HepG2 (cell line): ENCODE measurements at regions not wholly inside any gene's neighbourhood (a gene's known extent, or its start where the extent isn't known, plus 50 kb on each side); places are given as distances from the start of the nearest gene placed in this dataset.

Experiments
- BRCA1 ChIP-seq: sonication (generic); formaldehyde crosslinking; IDR thresholded peaks from 2 replicates; pipeline ENCODE4 v1.4.0; 2020; ENCODE audit warnings: missing genetic modification reagents
- CENPT ChIP-seq: sonication (generic); formaldehyde crosslinking; IDR thresholded peaks from 2 replicates; pipeline ENCODE4 v1.8.0; 2022; ENCODE audit warnings: low read depth, mild to moderate bottlenecking, moderate library complexity, missing genetic modification reagents
- ETV5 ChIP-seq: IDR thresholded peaks from 2 replicates; pipeline ENCODE4 v1.6.1; 2018; ENCODE audit warnings: missing biosample characterization, missing genetic modification reagents, inconsistent platforms, borderline replicate concordance
- GLI4 ChIP-seq: sonication (generic); formaldehyde crosslinking; IDR thresholded peaks from 2 replicates; pipeline ENCODE4 v1.5.1; 2020; ENCODE audit warnings: missing genetic modification reagents, mild to moderate bottlenecking, moderate library complexity, borderline replicate concordance
- RFX5 ChIP-seq: IDR thresholded peaks from 2 replicates; pipeline ENCODE4 v1.6.1; 2011; ENCODE audit warnings: low read depth, low read length, improper control_type of control experiment
- STAG1 ChIP-seq: sonication (generic); formaldehyde crosslinking; IDR thresholded peaks from 2 replicates; pipeline ENCODE4 v1.4.0; 2020; ENCODE audit warnings: missing genetic modification reagents
- SUZ12 ChIP-seq: fragments of 150-350 bp; IDR thresholded peaks from 2 replicates; pipeline ENCODE4 v1.6.1; 2014; ENCODE audit warnings: low read depth, low read length
- ZBTB8A ChIP-seq: sonication (generic); formaldehyde crosslinking; IDR thresholded peaks from 2 replicates; pipeline ENCODE4 v1.4.0; 2020; ENCODE audit warnings: mild to moderate bottlenecking, low read depth, missing genetic modification reagents, borderline replicate concordance
- ZFAT ChIP-seq: sonication (generic); formaldehyde crosslinking; conservative IDR thresholded peaks from 2 replicates; pipeline ENCODE4 v1.8.1; 2023; ENCODE audit warnings: missing genetic modification reagents, inconsistent platforms
- ZKSCAN8 ChIP-seq: IDR thresholded peaks from 2 replicates; pipeline ENCODE4 v1.6.1; 2016; ENCODE audit warnings: borderline replicate concordance, missing genetic modification reagents, missing compliant biosample characterization
- ZNF253 ChIP-seq: sonication (generic); formaldehyde crosslinking; IDR thresholded peaks from 2 replicates; pipeline ENCODE4 v1.8.0; 2022; ENCODE audit warnings: mild to moderate bottlenecking, missing genetic modification reagents, borderline replicate concordance
- ZNF547 ChIP-seq: sonication (generic); formaldehyde crosslinking; IDR thresholded peaks from 2 replicates; pipeline ENCODE4 v1.5.1; 2020; ENCODE audit warnings: mild to moderate bottlenecking, missing genetic modification reagents
- ZNF570 ChIP-seq: sonication (generic); formaldehyde crosslinking; IDR thresholded peaks from 2 replicates; pipeline ENCODE4 v1.4.0; 2020; ENCODE audit warnings: mild to moderate bottlenecking, missing genetic modification reagents, borderline replicate concordance
- ZNF607 ChIP-seq: sonication (generic); formaldehyde crosslinking; IDR thresholded peaks from 2 replicates; pipeline ENCODE4 v1.5.1; 2020; ENCODE audit warnings: missing genetic modification reagents, mild to moderate bottlenecking, borderline replicate concordance
- TF ChIP-seq, protein P1 (sequence below): sonication (generic); formaldehyde crosslinking; IDR thresholded peaks from 2 replicates; pipeline ENCODE4 v1.4.0; 2020; ENCODE audit warnings: mild to moderate bottlenecking, missing genetic modification reagents
- TF ChIP-seq, protein P2 (sequence below): sonication (generic); formaldehyde crosslinking; IDR thresholded peaks from 2 replicates; pipeline ENCODE4 v1.8.1; 2023; ENCODE audit warnings: mild to moderate bottlenecking, missing genetic modification reagents
- TF ChIP-seq, protein P3 (sequence below): IDR thresholded peaks from 2 replicates; pipeline ENCODE4 v1.6.1; 2016; ENCODE audit warnings: missing compliant biosample characterization, missing genetic modification reagents, borderline replicate concordance
- TF ChIP-seq, protein P4 (sequence below): sonication (generic); formaldehyde crosslinking; conservative IDR thresholded peaks from 2 replicates; pipeline ENCODE4 v1.4.0; 2020; ENCODE audit warnings: mild to moderate bottlenecking, missing genetic modification reagents, moderate library complexity
- TF ChIP-seq, protein P5 (sequence below): IDR thresholded peaks from 2 replicates; pipeline ENCODE4 v1.6.1; 2012; ENCODE audit warnings: inconsistent platforms
- TF ChIP-seq, protein P6 (sequence below): sonication (generic); formaldehyde crosslinking; IDR thresholded peaks from 2 replicates; pipeline ENCODE4 v1.8.0; 2022; ENCODE audit warnings: missing genetic modification reagents, mild to moderate bottlenecking, inconsistent platforms, borderline replicate concordance

DNA sequence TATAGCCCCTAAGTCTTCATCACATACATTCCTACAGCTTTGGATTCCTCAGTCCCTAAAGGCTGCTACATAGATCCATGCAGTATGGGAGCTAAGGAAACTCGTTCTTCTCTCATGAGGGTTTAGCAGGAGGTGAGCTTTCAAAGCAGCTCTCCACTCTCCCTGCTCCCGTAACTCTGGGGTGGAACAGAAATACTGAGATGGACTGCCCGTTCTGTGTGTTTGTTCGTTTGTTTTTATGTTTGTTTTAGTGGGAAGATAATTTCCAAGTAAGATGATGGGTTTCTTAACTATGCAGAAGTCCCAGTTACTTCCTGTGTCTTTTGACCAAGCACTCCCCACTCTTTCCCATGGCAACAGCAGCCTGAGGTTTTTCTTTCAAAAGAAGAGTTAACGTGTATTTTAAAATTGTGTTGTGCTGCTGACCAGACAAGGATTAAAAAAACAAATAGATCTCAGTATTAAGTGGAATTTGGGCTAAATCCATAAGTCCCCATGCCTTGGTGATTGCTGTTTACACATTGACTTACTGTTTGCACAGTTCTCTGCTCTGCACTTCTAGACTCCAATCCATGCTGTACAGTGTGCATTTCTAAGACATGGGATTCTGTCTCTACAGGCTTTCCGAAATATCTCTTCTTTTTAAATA, 156.4 kb upstream of the SH3BP4 start (continued):
- TF ChIP-seq ZFAT (no peak), STAG1 (0 out of 2 replicates have a peak, but pooled peaks have one; percentile 8), BRCA1 (CRISPR knock-in tag) (no peak), ZNF547 (CRISPR knock-in tag) (no peak), SUZ12 (no peak), ZBTB8A (CRISPR knock-in tag) (peak; percentile 53; the same call in 1 of the 2 replicates), GLI4 (CRISPR knock-in tag) (no peak), ZKSCAN8 (CRISPR knock-in tag) (peak; percentile 82; the same call in 1 of the 2 replicates), ZNF253 (no peak), ZNF570 (CRISPR knock-in tag) (no peak), ETV5 (CRISPR knock-in tag) (peak; percentile 17; the same call in 1 of the 2 replicates), CENPT (no peak), ZNF607 (CRISPR knock-in tag) (peak; percentile 53; the same call in 1 of the 2 replicates), RFX5 (no peak)
- TF ChIP-seq, protein P1, sequence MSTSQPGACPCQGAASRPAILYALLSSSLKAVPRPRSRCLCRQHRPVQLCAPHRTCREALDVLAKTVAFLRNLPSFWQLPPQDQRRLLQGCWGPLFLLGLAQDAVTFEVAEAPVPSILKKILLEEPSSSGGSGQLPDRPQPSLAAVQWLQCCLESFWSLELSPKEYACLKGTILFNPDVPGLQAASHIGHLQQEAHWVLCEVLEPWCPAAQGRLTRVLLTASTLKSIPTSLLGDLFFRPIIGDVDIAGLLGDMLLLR (CRISPR knock-in tag) = no peak
- TF ChIP-seq, protein P2, sequence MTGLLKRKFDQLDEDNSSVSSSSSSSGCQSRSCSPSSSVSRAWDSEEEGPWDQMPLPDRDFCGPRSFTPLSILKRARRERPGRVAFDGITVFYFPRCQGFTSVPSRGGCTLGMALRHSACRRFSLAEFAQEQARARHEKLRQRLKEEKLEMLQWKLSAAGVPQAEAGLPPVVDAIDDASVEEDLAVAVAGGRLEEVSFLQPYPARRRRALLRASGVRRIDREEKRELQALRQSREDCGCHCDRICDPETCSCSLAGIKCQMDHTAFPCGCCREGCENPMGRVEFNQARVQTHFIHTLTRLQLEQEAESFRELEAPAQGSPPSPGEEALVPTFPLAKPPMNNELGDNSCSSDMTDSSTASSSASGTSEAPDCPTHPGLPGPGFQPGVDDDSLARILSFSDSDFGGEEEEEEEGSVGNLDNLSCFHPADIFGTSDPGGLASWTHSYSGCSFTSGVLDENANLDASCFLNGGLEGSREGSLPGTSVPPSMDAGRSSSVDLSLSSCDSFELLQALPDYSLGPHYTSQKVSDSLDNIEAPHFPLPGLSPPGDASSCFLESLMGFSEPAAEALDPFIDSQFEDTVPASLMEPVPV (CRISPR knock-in tag) = no peak
- TF ChIP-seq, protein P3, sequence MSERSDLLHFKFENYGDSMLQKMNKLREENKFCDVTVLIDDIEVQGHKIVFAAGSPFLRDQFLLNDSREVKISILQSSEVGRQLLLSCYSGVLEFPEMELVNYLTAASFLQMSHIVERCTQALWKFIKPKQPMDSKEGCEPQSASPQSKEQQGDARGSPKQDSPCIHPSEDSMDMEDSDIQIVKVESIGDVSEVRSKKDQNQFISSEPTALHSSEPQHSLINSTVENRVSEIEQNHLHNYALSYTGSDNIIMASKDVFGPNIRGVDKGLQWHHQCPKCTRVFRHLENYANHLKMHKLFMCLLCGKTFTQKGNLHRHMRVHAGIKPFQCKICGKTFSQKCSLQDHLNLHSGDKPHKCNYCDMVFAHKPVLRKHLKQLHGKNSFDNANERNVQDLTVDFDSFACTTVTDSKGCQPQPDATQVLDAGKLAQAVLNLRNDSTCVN (CRISPR knock-in tag) = peak; percentile 88
- TF ChIP-seq, protein P4, sequence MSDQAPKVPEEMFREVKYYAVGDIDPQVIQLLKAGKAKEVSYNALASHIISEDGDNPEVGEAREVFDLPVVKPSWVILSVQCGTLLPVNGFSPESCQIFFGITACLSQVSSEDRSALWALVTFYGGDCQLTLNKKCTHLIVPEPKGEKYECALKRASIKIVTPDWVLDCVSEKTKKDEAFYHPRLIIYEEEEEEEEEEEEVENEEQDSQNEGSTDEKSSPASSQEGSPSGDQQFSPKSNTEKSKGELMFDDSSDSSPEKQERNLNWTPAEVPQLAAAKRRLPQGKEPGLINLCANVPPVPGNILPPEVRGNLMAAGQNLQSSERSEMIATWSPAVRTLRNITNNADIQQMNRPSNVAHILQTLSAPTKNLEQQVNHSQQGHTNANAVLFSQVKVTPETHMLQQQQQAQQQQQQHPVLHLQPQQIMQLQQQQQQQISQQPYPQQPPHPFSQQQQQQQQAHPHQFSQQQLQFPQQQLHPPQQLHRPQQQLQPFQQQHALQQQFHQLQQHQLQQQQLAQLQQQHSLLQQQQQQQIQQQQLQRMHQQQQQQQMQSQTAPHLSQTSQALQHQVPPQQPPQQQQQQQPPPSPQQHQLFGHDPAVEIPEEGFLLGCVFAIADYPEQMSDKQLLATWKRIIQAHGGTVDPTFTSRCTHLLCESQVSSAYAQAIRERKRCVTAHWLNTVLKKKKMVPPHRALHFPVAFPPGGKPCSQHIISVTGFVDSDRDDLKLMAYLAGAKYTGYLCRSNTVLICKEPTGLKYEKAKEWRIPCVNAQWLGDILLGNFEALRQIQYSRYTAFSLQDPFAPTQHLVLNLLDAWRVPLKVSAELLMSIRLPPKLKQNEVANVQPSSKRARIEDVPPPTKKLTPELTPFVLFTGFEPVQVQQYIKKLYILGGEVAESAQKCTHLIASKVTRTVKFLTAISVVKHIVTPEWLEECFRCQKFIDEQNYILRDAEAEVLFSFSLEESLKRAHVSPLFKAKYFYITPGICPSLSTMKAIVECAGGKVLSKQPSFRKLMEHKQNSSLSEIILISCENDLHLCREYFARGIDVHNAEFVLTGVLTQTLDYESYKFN (CRISPR knock-in tag) = peak; percentile 91
- TF ChIP-seq, protein P5, sequence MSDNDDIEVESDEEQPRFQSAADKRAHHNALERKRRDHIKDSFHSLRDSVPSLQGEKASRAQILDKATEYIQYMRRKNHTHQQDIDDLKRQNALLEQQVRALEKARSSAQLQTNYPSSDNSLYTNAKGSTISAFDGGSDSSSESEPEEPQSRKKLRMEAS = peak; percentile 30; the same call in 1 of the 2 replicates
- TF ChIP-seq, protein P6, sequence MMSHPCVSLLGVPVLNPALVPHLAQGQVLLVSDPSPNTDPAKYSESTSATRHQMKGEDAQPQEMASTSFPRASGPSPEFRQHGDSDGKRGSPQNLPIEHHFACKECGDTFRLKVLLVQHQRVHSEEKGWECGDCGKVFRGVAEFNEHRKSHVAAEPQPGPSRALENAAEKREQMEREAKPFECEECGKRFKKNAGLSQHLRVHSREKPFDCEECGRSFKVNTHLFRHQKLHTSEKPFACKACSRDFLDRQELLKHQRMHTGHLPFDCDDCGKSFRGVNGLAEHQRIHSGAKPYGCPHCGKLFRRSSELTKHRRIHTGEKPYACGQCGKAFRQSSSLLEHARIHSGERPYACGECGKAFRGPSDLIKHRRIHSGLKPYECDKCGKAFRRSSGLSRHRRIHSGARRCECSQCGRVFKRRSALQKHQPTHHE (CRISPR knock-in tag) = no peak
